Astrocyte (in vitro differentiated cells and primary cell): ENCODE measurements at regions not wholly inside any gene's neighbourhood (a gene's known extent, or its start where the extent isn't known, plus 50 kb on each side); places are given as distances from the start of the nearest gene placed in this dataset.

ENCODE experiments used
- EZH2 ChIP-seq: IDR thresholded peaks from 2 replicates; pipeline ENCODE4 v1.6.1; 2012; ENCODE audit warnings: mild to moderate bottlenecking, low read length, inconsistent platforms; ENCODE audit not compliant: insufficient read depth
- TF ChIP-seq, protein P1 (sequence below): IDR thresholded peaks from 2 replicates; pipeline ENCODE4 v1.5.1; 2011; ENCODE audit warnings: low read depth, mild to moderate bottlenecking, inconsistent platforms, low read length, moderate library complexity; ENCODE audit not compliant: insufficient read depth

DNA sequence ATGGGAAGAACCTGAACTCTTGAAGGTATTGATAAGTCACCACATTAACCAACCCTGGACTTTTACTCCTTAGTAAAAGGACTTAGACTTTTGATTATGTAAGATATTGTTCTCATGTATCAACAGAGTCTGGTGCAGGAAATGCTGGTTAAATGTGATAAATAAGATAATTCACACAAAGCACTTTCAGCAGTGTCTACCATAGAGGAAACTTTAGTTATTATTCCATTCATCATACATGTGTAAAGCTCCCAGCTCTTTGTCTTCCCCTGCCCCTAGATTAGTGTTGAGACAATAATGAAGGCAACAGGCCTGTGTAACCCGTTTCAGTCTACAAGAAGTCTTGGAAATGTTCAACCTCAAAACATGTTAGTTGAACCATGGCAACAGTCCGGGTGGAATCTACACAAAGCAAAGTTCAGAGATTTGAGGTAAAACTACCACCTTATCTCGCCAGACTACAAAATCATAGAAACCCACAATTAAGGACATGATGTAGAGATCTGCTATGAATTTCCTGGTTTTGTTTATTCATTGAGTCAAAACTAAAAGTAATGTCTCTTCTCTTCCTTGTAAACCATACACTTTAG, 109.9 kb upstream of the ADO start:
- no peak for TF ChIP-seq EZH2
- TF ChIP-seq, protein P1, sequence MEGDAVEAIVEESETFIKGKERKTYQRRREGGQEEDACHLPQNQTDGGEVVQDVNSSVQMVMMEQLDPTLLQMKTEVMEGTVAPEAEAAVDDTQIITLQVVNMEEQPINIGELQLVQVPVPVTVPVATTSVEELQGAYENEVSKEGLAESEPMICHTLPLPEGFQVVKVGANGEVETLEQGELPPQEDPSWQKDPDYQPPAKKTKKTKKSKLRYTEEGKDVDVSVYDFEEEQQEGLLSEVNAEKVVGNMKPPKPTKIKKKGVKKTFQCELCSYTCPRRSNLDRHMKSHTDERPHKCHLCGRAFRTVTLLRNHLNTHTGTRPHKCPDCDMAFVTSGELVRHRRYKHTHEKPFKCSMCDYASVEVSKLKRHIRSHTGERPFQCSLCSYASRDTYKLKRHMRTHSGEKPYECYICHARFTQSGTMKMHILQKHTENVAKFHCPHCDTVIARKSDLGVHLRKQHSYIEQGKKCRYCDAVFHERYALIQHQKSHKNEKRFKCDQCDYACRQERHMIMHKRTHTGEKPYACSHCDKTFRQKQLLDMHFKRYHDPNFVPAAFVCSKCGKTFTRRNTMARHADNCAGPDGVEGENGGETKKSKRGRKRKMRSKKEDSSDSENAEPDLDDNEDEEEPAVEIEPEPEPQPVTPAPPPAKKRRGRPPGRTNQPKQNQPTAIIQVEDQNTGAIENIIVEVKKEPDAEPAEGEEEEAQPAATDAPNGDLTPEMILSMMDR, result no peak
